Gastrocnemius medialis (tissue), 4 donors: ENCODE measurements at regions not wholly inside any gene's neighbourhood (a gene's known extent, or its start where the extent isn't known, plus 50 kb on each side); places are given as distances from the start of the nearest gene placed in this dataset.

ENCODE experiments used
- ATAC-seq, 2 donors: fragments of 150-250 bp; one replicate each; pipeline ENCODE4 v1.9.1; 2016
- DNase-seq, 2 donors: peaks; one replicate each; pipeline ENCODE4 v3.0.0-alpha.2; 2019
- H3K27ac ChIP-seq, 4 donors: fragments of 200-600 bp; sonication (generic); 1 replicate in 1 of 4; 2 replicates in 3 of 4; pipeline ENCODE4 v1.5.1; 2016 to 2018; ENCODE audit warnings: mild to moderate bottlenecking in 2 of 4, moderate library complexity in 1 of 4
- H3K27me3 ChIP-seq, 3 donors: fragments of 200-600 bp; sonication (generic) in 2 of 3; 1 replicate in 1 of 3; 2 replicates in 2 of 3; pipeline versions ENCODE4 v1.5.1 to v1.6.0; 2016 to 2019; ENCODE audit warnings: mild to moderate bottlenecking in 1 of 3, moderate library complexity in 1 of 3
- H3K36me3 ChIP-seq, 2 donors: fragments of 200-600 bp; sonication (generic) in 1 of 2; one replicate each; pipeline ENCODE4 v1.5.1; 2017 to 2018
- H3K4me1 ChIP-seq, 2 donors: fragments of 200-600 bp; sonication (generic) in 1 of 2; one replicate each; pipeline ENCODE4 v1.5.1; 2016 to 2017; ENCODE audit warnings: mild to moderate bottlenecking in 2 of 2
- H3K4me3 ChIP-seq, 4 donors: fragments of 200-600 bp; sonication (generic) in 3 of 4; 1 replicate in 1 of 4; 2 replicates in 3 of 4; pipeline ENCODE4 v1.5.1; 2016 to 2019; ENCODE audit warnings: mild to moderate bottlenecking in 2 of 4
- H3K9me3 ChIP-seq, 3 donors: fragments of 200-600 bp; sonication (generic) in 2 of 3; 1 replicate in 1 of 3; 2 replicates in 2 of 3; pipeline ENCODE4 v1.5.1; 2016 to 2019
- POLR2A ChIP-seq, 2 donors: fragments of 450-650 bp; IDR thresholded peaks; one replicate each; pipeline ENCODE4 v1.6.1; 2017; ENCODE audit warnings: antibody characterized with exemption in 2 of 2, mild to moderate bottlenecking in 2 of 2, moderate library complexity in 2 of 2
- in situ Hi-C, 4 donors: fragments of 200-750 bp; cut with MboI; loops; one replicate each; pipeline versions ENCODE4 v1.15.0 to v1.8.0; 2017; ENCODE audit warnings: low sequenced_read_pairs in 4 of 4
- intact Hi-C: fragments of 100-400 bp; cut with DNase I; formaldehyde crosslinking; loops from one replicate; pipeline ENCODE4 v1.15.1; 2023; ENCODE audit warnings: low total_unique reads
- TF ChIP-seq, protein P1 (sequence below), 5 experiments: fragments of 450-650 bp in 3 of 5; fragments of 200-600 bp in 2 of 5; sonication (generic) in 2 of 5; IDR thresholded peaks in 4 of 5; conservative IDR thresholded peaks in 1 of 5; 1 replicate in 4 of 5; 2 replicates in 1 of 5; pipeline ENCODE4 v1.5.1; 2016 to 2019; ENCODE audit warnings: antibody characterized with exemption in 5 of 5, mild to moderate bottlenecking in 3 of 5, moderate library complexity in 3 of 5

DNA sequence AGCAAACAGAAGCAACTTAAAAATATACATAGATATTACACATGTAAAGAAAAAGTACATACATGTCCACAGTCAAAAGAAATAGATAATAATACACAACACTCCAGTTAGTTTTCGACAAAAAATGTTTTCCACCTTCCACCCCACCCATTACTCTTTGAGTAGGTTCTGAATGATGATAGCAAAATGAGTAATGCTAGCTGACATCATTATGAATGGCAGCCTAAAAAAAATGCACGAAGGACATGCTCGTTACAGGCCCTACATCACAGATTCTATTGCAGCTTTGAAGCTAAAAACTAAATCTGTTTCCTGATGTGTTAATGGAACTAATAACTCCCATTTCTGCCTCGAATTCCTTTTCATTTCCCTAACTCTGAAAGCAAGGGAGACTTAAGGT lies 578.7 kb upstream of the NETO1 start:
- intact Hi-C loops (no loop called here), in situ Hi-C loops (no loop called here)
- ATAC-seq (no peak), DNase-seq (no peak)
- no peak overlapping the region for H3K4me3 ChIP-seq
- H3K27ac ChIP-seq, result no peak overlapping the region
- TF ChIP-seq POLR2A (IDR thresholded peaks at IDR 0.05), result no peak
- TF ChIP-seq, protein P1, sequence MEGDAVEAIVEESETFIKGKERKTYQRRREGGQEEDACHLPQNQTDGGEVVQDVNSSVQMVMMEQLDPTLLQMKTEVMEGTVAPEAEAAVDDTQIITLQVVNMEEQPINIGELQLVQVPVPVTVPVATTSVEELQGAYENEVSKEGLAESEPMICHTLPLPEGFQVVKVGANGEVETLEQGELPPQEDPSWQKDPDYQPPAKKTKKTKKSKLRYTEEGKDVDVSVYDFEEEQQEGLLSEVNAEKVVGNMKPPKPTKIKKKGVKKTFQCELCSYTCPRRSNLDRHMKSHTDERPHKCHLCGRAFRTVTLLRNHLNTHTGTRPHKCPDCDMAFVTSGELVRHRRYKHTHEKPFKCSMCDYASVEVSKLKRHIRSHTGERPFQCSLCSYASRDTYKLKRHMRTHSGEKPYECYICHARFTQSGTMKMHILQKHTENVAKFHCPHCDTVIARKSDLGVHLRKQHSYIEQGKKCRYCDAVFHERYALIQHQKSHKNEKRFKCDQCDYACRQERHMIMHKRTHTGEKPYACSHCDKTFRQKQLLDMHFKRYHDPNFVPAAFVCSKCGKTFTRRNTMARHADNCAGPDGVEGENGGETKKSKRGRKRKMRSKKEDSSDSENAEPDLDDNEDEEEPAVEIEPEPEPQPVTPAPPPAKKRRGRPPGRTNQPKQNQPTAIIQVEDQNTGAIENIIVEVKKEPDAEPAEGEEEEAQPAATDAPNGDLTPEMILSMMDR (IDR thresholded peaks at IDR 0.05 in 4 of 5, conservative IDR thresholded peaks at IDR 0.05 in 1 of 5), result no peak
- no peaks in the 10 kb centered on the region for H3K9me3 ChIP-seq
- H3K27me3 ChIP-seq, result no peaks in the 10 kb centered on the region
- no peaks in the 10 kb centered on the region for H3K36me3 ChIP-seq
- H3K4me1 ChIP-seq, result no peaks in the 10 kb centered on the region

GRCh38 chr18:73431620-73432019 lies 563.8 kb upstream of the NETO1 start:
- no peak for TF ChIP-seq POLR2A (IDR thresholded peaks at IDR 0.05)
- TF ChIP-seq, protein P1 (IDR thresholded peaks at IDR 0.05 in 4 of 5, conservative IDR thresholded peaks at IDR 0.05 in 1 of 5), result no peak
- DNase-seq, result no peak
- H3K9me3 ChIP-seq, result no peaks in the 10 kb centered on the region
- no peak overlapping the region for H3K4me3 ChIP-seq
- intact Hi-C loops, result no loop called here
- no peak for ATAC-seq
- H3K27me3 ChIP-seq, result no peaks in the 10 kb centered on the region
- no peak overlapping the region for H3K27ac ChIP-seq
- H3K36me3 ChIP-seq, result no peaks in the 10 kb centered on the region
- in situ Hi-C loops, result no loop called here
- H3K4me1 ChIP-seq, result no peaks in the 10 kb centered on the region

DNA sequence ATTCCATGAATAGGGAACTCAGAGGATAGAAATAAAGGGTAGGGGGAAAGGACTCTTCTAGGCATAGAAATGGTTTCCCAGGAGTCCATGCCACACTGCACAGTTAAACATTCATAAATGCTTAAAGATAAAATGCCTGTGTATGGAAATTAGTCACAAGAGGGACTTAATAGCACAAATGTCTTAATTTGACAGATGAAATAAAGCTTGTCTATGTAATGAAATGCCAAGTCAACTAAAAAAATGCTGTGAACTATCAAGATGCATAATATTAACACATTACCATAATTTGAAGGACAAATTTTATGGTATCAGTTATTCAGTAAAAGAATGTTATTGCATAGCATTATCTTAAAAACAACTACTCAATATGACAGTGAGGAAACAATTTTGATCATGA lies 553.2 kb upstream of the NETO1 start:
- no peak for TF ChIP-seq POLR2A (IDR thresholded peaks at IDR 0.05)
- TF ChIP-seq, protein P1 (IDR thresholded peaks at IDR 0.05 in 4 of 5, conservative IDR thresholded peaks at IDR 0.05 in 1 of 5), result no peak
- intact Hi-C loops, result no loop called here
- H3K27ac ChIP-seq, result no peak overlapping the region

DNA sequence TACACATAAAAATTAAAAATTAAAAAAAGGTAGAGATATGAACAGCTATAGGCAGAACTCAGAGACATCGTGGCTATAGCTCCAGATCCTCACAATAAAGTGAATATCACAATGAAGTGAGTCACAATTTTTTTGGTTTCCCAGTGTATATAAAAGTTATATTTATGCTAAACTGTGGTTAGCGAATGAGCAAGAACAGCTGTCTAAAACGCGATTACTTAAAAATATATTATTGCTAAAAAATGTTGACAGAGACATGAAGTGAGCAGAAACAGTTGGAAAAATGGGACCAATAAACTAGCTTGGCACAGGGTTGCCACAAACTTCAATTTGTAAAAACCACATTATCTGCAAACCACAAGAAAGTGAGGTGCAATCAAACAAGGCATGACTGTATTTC lies 551.7 kb upstream of the NETO1 start:
- no peak overlapping the region for H3K27ac ChIP-seq
- no peak for DNase-seq
- TF ChIP-seq, protein P1 (IDR thresholded peaks at IDR 0.05 in 4 of 5, conservative IDR thresholded peaks at IDR 0.05 in 1 of 5), result no peak
- no peak for TF ChIP-seq POLR2A (IDR thresholded peaks at IDR 0.05)
- H3K9me3 ChIP-seq, result no peaks in the 10 kb centered on the region
- intact Hi-C loops, result no loop called here
- in situ Hi-C loops, result no loop called here
- no peaks in the 10 kb centered on the region for H3K27me3 ChIP-seq
- H3K4me1 ChIP-seq, result no peaks in the 10 kb centered on the region
- no peaks in the 10 kb centered on the region for H3K36me3 ChIP-seq
- no peak for ATAC-seq
- H3K4me3 ChIP-seq, result no peak overlapping the region

More for the DNA sequence above, 553.2 kb upstream of the NETO1 start:
- no peak for DNase-seq
- Histone ChIP-seq H3K4me1 (no peaks in the 10 kb centered on the region), H3K27me3 (no peaks in the 10 kb centered on the region), H3K9me3 (no peaks in the 10 kb centered on the region), H3K36me3 (no peaks in the 10 kb centered on the region), H3K4me3 (no peak overlapping the region)
- no peak for ATAC-seq
- in situ Hi-C loops, result no loop called here

DNA sequence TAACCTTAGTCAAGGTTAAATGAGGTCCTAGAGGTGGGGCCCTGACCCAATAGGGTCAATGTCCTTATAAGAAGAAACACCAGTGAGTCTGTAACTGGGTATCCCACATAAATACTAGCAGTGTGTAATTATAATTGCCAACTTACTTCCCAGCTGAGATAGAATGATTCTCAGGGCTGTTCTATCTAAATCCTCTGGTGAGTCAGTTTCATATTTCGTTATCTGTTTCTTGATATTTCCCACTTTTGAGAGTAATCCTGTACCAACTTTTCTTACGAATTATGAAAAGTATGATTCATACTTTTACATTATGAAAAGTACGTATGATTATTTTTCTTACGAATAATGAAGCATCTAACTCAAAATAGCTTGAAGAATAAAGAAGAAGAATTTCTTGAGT lies 546.8 kb upstream of the NETO1 start:
- in situ Hi-C loops, result no loop called here
- H3K27ac ChIP-seq, result no peak overlapping the region
- no peaks in the 10 kb centered on the region for H3K4me1 ChIP-seq
- no peaks in the 10 kb centered on the region for H3K27me3 ChIP-seq
- ATAC-seq, result no peak
- no peak overlapping the region for H3K4me3 ChIP-seq
- intact Hi-C loops, result no loop called here
- H3K36me3 ChIP-seq, result no peaks in the 10 kb centered on the region
- DNase-seq, result no peak
- no peaks in the 10 kb centered on the region for H3K9me3 ChIP-seq
- TF ChIP-seq, protein P1 (IDR thresholded peaks at IDR 0.05 in 4 of 5, conservative IDR thresholded peaks at IDR 0.05 in 1 of 5), result no peak
- TF ChIP-seq POLR2A (IDR thresholded peaks at IDR 0.05), result no peak
